Neural progenitor cell (in vitro differentiated cells): ENCODE measurements at regions not wholly inside any gene's neighbourhood (a gene's known extent, or its start where the extent isn't known, plus 50 kb on each side); places are given as distances from the start of the nearest gene placed in this dataset. TPM values are rescaled to one million over a fixed set of nuclear protein-coding genes. Genes with fewer than 3 reads are reported as not detected.
A peak's percentile ranks its signal among the peaks of the same experiment; 100 is the strongest.

Experiments
- DNase-seq: peaks from one replicate; pipeline ENCODE4 v3.0.0-alpha.2; 2016; ENCODE audit warnings: low spot score
- H2AFZ ChIP-seq: fragments of 200-600 bp; sonication (generic); replicated peaks from 2 replicates; pipeline ENCODE4 v1.6.1; 2016; ENCODE audit warnings: antibody characterized with exemption
- H3F3A ChIP-seq: fragments of 200-600 bp; sonication (generic); 2 replicates; pipeline ENCODE4 v1.6.1; 2016; ENCODE audit warnings: antibody characterized with exemption, low read depth
- H3K27ac ChIP-seq: fragments of 200-600 bp; sonication (generic); 2 replicates; pipeline ENCODE4 v1.5.1; 2016; ENCODE audit warnings: mild to moderate bottlenecking
- H3K27me3 ChIP-seq: fragments of 200-600 bp; sonication (generic); 2 replicates; pipeline ENCODE4 v1.6.1; 2016; ENCODE audit warnings: mild to moderate bottlenecking, moderate library complexity
- H3K36me3 ChIP-seq: fragments of 200-600 bp; sonication (generic); 2 replicates; pipeline ENCODE4 v1.5.1; 2016
- H3K4me1 ChIP-seq: fragments of 200-600 bp; sonication (generic); 2 replicates; pipeline ENCODE4 v1.6.1; 2016; ENCODE audit warnings: mixed run types
- H3K4me2 ChIP-seq: fragments of 200-600 bp; sonication (generic); 2 replicates; pipeline ENCODE4 v1.6.1; 2016
- H3K4me3 ChIP-seq: fragments of 200-600 bp; sonication (generic); 2 replicates; pipeline ENCODE4 v1.5.1; 2016
- H3K79me2 ChIP-seq: fragments of 200-600 bp; sonication (generic); 2 replicates; pipeline ENCODE4 v1.6.1; 2016; ENCODE audit warnings: low read depth
- H3K9ac ChIP-seq: fragments of 200-600 bp; sonication (generic); 2 replicates; pipeline ENCODE4 v1.6.1; 2016
- H3K9me3 ChIP-seq: fragments of 200-600 bp; sonication (generic); 2 replicates; pipeline ENCODE4 v1.5.1; 2016; ENCODE audit warnings: low read depth
- H4K20me1 ChIP-seq: fragments of 200-600 bp; sonication (generic); 2 replicates; pipeline ENCODE4 v1.6.1; 2016; ENCODE audit warnings: low read depth
- H3K27ac Mint-ChIP-seq: 3 replicates; pipeline ENCODE4 v1.8.0; 2021; ENCODE audit warnings: mixed read lengths
- H3K27me3 Mint-ChIP-seq: 2 replicates; pipeline ENCODE4 v1.8.0; 2022; ENCODE audit warnings: low read depth, mild to moderate bottlenecking, inconsistent platforms, moderate library complexity, mixed read lengths; ENCODE audit not compliant: insufficient read depth
- H3K36me3 Mint-ChIP-seq: 3 replicates; pipeline ENCODE4 v1.8.0; 2021; ENCODE audit warnings: mixed read lengths
- H3K4me1 Mint-ChIP-seq: 3 replicates; pipeline ENCODE4 v1.8.0; 2021; ENCODE audit warnings: mixed read lengths
- H3K4me3 Mint-ChIP-seq: 3 replicates; pipeline ENCODE4 v1.8.0; 2021; ENCODE audit warnings: mild to moderate bottlenecking, moderate library complexity, mixed read lengths
- H3K9me3 Mint-ChIP-seq: 3 replicates; pipeline ENCODE4 v1.8.0; 2020; ENCODE audit warnings: mixed read lengths
- EZH2 ChIP-seq: fragments of 200-600 bp; sonication (generic); IDR thresholded peaks from 2 replicates; pipeline ENCODE4 v1.6.1; 2017; ENCODE audit warnings: antibody characterized with exemption, mild to moderate bottlenecking, moderate library complexity
- EZH2phosphoT487 ChIP-seq: fragments of 200-600 bp; sonication (generic); IDR thresholded peaks from 2 replicates; pipeline ENCODE4 v1.6.1; 2017; ENCODE audit warnings: antibody characterized with exemption
- small RNA-seq: library from RNA; depleted of rRNA; stranded (forward); fragments of <200 nt; gene quantifications from one replicate; pipeline ENCODE3, GENCODE V24; 2015
- TF ChIP-seq, protein P1 (sequence below): fragments of 200-600 bp; sonication (generic); IDR thresholded peaks from 2 replicates; pipeline ENCODE4 v1.5.1; 2017; ENCODE audit warnings: antibody characterized with exemption, mild to moderate bottlenecking

DNA sequence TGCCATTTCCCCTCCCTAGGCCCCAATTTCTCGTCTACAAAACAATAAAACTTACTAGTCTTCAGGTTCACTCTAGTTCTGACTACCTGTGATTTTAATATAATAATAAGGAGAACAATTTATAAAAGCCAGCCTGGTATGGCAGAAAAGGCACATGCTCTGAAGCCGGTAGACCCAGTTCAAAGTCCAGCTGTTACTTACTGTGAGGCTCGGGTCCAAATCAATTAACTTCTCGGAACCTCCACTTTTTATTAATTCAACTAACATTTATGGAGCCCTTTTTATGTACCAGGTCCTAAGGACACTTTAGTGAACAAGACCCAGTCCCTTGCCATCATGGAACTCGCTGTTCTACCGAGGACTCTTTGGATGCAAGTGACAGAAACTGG lies 53.8 kb upstream of the SMAD3 start:
- no peak overlapping the region for H3K27ac ChIP-seq
- H3K9ac ChIP-seq, result no peak overlapping the region
- Mint-ChIP-seq H3K27ac (no peak overlapping the region), H3K9me3 (peaks cover 3% of the 10 kb centered on the region), H3K27me3 (peaks cover 12% of the 10 kb centered on the region), H3K36me3 (no peaks in the 10 kb centered on the region), H3K4me3 (no peak overlapping the region), H3K4me1 (peaks cover 35% of the 10 kb centered on the region)
- peaks cover 5% of the 10 kb centered on the region for H3F3A ChIP-seq
- no peaks in the 10 kb centered on the region for H3K36me3 ChIP-seq
- no peaks in the 10 kb centered on the region for H3K27me3 ChIP-seq
- H3K9me3 ChIP-seq, result no peaks in the 10 kb centered on the region
- H4K20me1 ChIP-seq, result no peaks in the 10 kb centered on the region
- peaks cover 24% of the 10 kb centered on the region for H3K4me1 ChIP-seq
- no peak overlapping the region for H3K4me2 ChIP-seq
- peak overlapping the region; percentile 77 for H2AFZ ChIP-seq
- no peaks in the 10 kb centered on the region for H3K79me2 ChIP-seq
- no peak for DNase-seq
- TF ChIP-seq EZH2 (no peak), EZH2phosphoT487 (no peak)
- TF ChIP-seq, protein P1, sequence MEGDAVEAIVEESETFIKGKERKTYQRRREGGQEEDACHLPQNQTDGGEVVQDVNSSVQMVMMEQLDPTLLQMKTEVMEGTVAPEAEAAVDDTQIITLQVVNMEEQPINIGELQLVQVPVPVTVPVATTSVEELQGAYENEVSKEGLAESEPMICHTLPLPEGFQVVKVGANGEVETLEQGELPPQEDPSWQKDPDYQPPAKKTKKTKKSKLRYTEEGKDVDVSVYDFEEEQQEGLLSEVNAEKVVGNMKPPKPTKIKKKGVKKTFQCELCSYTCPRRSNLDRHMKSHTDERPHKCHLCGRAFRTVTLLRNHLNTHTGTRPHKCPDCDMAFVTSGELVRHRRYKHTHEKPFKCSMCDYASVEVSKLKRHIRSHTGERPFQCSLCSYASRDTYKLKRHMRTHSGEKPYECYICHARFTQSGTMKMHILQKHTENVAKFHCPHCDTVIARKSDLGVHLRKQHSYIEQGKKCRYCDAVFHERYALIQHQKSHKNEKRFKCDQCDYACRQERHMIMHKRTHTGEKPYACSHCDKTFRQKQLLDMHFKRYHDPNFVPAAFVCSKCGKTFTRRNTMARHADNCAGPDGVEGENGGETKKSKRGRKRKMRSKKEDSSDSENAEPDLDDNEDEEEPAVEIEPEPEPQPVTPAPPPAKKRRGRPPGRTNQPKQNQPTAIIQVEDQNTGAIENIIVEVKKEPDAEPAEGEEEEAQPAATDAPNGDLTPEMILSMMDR, result no peak
- H3K4me3 ChIP-seq, result no peak overlapping the region

- peaks cover 5% of the 10 kb centered on the region for H3F3A ChIP-seq
- no peaks in the 10 kb centered on the region for H3K36me3 ChIP-seq
- Mint-ChIP-seq H3K9me3 (peaks cover 3% of the 10 kb centered on the region), H3K36me3 (no peaks in the 10 kb centered on the region), H3K27me3 (peaks cover 11% of the 10 kb centered on the region), H3K4me1 (peaks cover 37% of the 10 kb centered on the region), H3K27ac (peak overlapping the region; percentile 53), H3K4me3 (no peak overlapping the region)
- no peaks in the 10 kb centered on the region for H4K20me1 ChIP-seq
- no peak overlapping the region for H3K4me2 ChIP-seq
- TF ChIP-seq, protein P1, result no peak
- TF ChIP-seq EZH2phosphoT487 (no peak), EZH2 (no peak)
- peaks cover 24% of the 10 kb centered on the region for H3K4me1 ChIP-seq
- H3K27ac ChIP-seq, result no peak overlapping the region
- H3K79me2 ChIP-seq, result no peaks in the 10 kb centered on the region
- no peak overlapping the region for H3K9ac ChIP-seq
- DNase-seq, result peak; percentile 75
- no peaks in the 10 kb centered on the region for H3K9me3 ChIP-seq
- H2AFZ ChIP-seq, result peak overlapping the region; percentile 84
- no peak overlapping the region for H3K4me3 ChIP-seq
- no peaks in the 10 kb centered on the region for H3K27me3 ChIP-seq
These were observed 51.7 kb upstream of the SMAD3 start for GRCh38 chr15:67013696-67014095.

Small RNA genes lying in the stretch of these regions (small RNA-seq; reads per million reads assigned to genes)
- gene HMGN2P47, result not detected
